SK-N-SH treated with all-trans-retinoic acid at 6 μM for 48 hours (cell line): ENCODE measurements at regions not wholly inside any gene's neighbourhood (a gene's known extent, or its start where the extent isn't known, plus 50 kb on each side); places are given as distances from the start of the nearest gene placed in this dataset.

ENCODE experiments used
- ATAC-seq: fragments of 200-7000 bp; cut with Tn5 transposase; 3 replicates; pipeline ENCODE4 v1.9.1; 2020; ENCODE audit warnings: mild to moderate bottlenecking, moderate library complexity
- ARNTL ChIP-seq: fragments of 450-650 bp; formaldehyde crosslinking; IDR thresholded peaks from 2 replicates; pipeline ENCODE4 v1.5.0; 2020; ENCODE audit warnings: low read depth, mild to moderate bottlenecking, moderate library complexity, borderline replicate concordance
- BACH2 ChIP-seq: fragments of 250-450 bp; sonication (Bioruptor Pico); IDR thresholded peaks from 2 replicates; pipeline ENCODE4 v1.9.0; 2021; ENCODE audit warnings: mild to moderate bottlenecking, borderline replicate concordance
- CSDC2 ChIP-seq: fragments of 250-450 bp; sonication (Bioruptor Pico); IDR thresholded peaks from 2 replicates; pipeline ENCODE4 v1.5.0; 2020; ENCODE audit warnings: mild to moderate bottlenecking, moderate library complexity
- ESRRG ChIP-seq: fragments of 250-450 bp; sonication (Bioruptor Pico); IDR thresholded peaks from 2 replicates; pipeline ENCODE4 v1.6.1; 2021; ENCODE audit warnings: mild to moderate bottlenecking
- ISL1 ChIP-seq: fragments of 250-450 bp; sonication (Bioruptor Pico); IDR thresholded peaks from 2 replicates; pipeline ENCODE4 v2.1.2; 2022; ENCODE audit warnings: mild to moderate bottlenecking, moderate library complexity
- OSR1 ChIP-seq: fragments of 250-450 bp; sonication (Bioruptor Pico); IDR thresholded peaks from 2 replicates; pipeline ENCODE4 v1.8.0; 2022; ENCODE audit warnings: moderate library complexity, mild to moderate bottlenecking, inconsistent platforms
- PPARA ChIP-seq: fragments of 250-450 bp; sonication (Bioruptor Pico); IDR thresholded peaks from 2 replicates; pipeline ENCODE4 v1.5.0; 2020; ENCODE audit warnings: mild to moderate bottlenecking, borderline replicate concordance
- RARB ChIP-seq: fragments of 250-450 bp; sonication (Bioruptor Pico); IDR thresholded peaks from 2 replicates; pipeline ENCODE4 v1.8.0; 2021; ENCODE audit warnings: mild to moderate bottlenecking, moderate library complexity
- SNAI2 ChIP-seq: fragments of 250-450 bp; sonication (Bioruptor Pico); IDR thresholded peaks from 2 replicates; pipeline ENCODE4 v1.5.0; 2020; ENCODE audit warnings: mild to moderate bottlenecking, moderate library complexity
- TCF4 ChIP-seq: fragments of 250-450 bp; sonication (Bioruptor Pico); IDR thresholded peaks from 2 replicates; pipeline ENCODE4 v1.8.0; 2021; ENCODE audit warnings: mild to moderate bottlenecking, moderate library complexity, borderline replicate concordance
- TOX ChIP-seq: fragments of 250-450 bp; sonication (Bioruptor Pico); IDR thresholded peaks from 2 replicates; pipeline ENCODE4 v1.8.0; 2021; ENCODE audit warnings: mild to moderate bottlenecking, moderate library complexity, borderline replicate concordance
- ZC3H10 ChIP-seq: fragments of 250-450 bp; sonication (Bioruptor Pico); IDR thresholded peaks from 2 replicates; pipeline ENCODE4 v1.5.1; 2021; ENCODE audit warnings: mild to moderate bottlenecking, moderate library complexity
- ZFP3 ChIP-seq: fragments of 250-450 bp; sonication (Bioruptor Pico); IDR thresholded peaks from 2 replicates; pipeline ENCODE4 v1.5.0; 2020; ENCODE audit warnings: mild to moderate bottlenecking, moderate library complexity
- ZFP30 ChIP-seq: fragments of 450-650 bp; formaldehyde crosslinking; IDR thresholded peaks from 2 replicates; pipeline ENCODE4 v1.5.0; 2022; ENCODE audit warnings: mild to moderate bottlenecking, moderate library complexity
- ZNF565 ChIP-seq: fragments of 450-650 bp; formaldehyde crosslinking; conservative IDR thresholded peaks from 2 replicates; pipeline ENCODE4 v1.5.0; 2020; ENCODE audit warnings: low read depth, mild to moderate bottlenecking, moderate library complexity
- ZNF70 ChIP-seq: fragments of 450-650 bp; formaldehyde crosslinking; IDR thresholded peaks from 2 replicates; pipeline ENCODE4 v1.5.0; 2020; ENCODE audit warnings: mild to moderate bottlenecking, moderate library complexity
- ZNF8 ChIP-seq: fragments of 450-650 bp; formaldehyde crosslinking; IDR thresholded peaks from 2 replicates; pipeline ENCODE4 v1.5.0; 2020; ENCODE audit warnings: mild to moderate bottlenecking, moderate library complexity
- TF ChIP-seq, protein P1 (sequence below): fragments of 250-450 bp; sonication (Bioruptor Pico); IDR thresholded peaks from 2 replicates; pipeline ENCODE4 v1.5.0; 2020; ENCODE audit warnings: mild to moderate bottlenecking, moderate library complexity
- TF ChIP-seq, protein P2 (sequence below): fragments of 250-450 bp; sonication (Bioruptor Pico); IDR thresholded peaks from 2 replicates; pipeline ENCODE4 v1.8.0; 2021; ENCODE audit warnings: low read depth, mild to moderate bottlenecking, moderate library complexity, borderline replicate concordance
- TF ChIP-seq, protein P3 (sequence below): fragments of 250-450 bp; sonication (Bioruptor Pico); IDR thresholded peaks from 2 replicates; pipeline ENCODE4 v1.5.1; 2020; ENCODE audit warnings: low read depth, mild to moderate bottlenecking, moderate library complexity
- TF ChIP-seq, protein P4 (sequence below): fragments of 250-450 bp; sonication (Bioruptor Pico); IDR thresholded peaks from 2 replicates; pipeline ENCODE4 v1.5.1; 2021; ENCODE audit warnings: mild to moderate bottlenecking, moderate library complexity

DNA sequence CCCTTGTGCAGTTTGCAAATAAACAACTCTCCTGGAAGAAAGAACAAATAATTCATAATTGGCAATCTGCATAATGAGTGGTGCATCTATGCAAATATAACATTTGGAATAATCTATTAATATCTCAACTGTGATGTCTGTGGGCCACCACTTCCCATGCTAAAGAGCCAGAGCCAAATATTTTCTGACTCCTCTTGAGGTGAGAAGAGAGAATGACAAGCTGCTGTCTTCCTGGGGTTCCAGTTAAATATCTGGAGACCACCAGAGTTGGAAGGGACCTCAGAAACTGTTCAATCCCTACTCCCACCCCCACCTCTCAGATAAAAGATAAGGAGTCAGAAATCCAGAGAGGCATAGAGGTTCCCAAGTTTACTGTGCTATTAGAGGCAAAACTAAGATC, 241.0 kb upstream of the SLC14A2 start:
- TF ChIP-seq CSDC2 (CRISPR knock-in tag) (no peak), ESRRG (CRISPR knock-in tag) (no peak), ZNF565 (CRISPR knock-in tag) (no peak), ZFP3 (CRISPR knock-in tag) (no peak), PPARA (CRISPR knock-in tag) (no peak), TCF4 (CRISPR knock-in tag) (no peak), ZNF8 (CRISPR knock-in tag) (no peak), ARNTL (CRISPR knock-in tag) (no peak), ISL1 (no peak), ZC3H10 (CRISPR knock-in tag) (no peak), BACH2 (no peak), SNAI2 (CRISPR knock-in tag) (no peak), RARB (CRISPR knock-in tag) (no peak), ZNF70 (no peak), OSR1 (CRISPR knock-in tag) (no peak), ZFP30 (CRISPR knock-in tag) (no peak)
- TF ChIP-seq, protein P1, sequence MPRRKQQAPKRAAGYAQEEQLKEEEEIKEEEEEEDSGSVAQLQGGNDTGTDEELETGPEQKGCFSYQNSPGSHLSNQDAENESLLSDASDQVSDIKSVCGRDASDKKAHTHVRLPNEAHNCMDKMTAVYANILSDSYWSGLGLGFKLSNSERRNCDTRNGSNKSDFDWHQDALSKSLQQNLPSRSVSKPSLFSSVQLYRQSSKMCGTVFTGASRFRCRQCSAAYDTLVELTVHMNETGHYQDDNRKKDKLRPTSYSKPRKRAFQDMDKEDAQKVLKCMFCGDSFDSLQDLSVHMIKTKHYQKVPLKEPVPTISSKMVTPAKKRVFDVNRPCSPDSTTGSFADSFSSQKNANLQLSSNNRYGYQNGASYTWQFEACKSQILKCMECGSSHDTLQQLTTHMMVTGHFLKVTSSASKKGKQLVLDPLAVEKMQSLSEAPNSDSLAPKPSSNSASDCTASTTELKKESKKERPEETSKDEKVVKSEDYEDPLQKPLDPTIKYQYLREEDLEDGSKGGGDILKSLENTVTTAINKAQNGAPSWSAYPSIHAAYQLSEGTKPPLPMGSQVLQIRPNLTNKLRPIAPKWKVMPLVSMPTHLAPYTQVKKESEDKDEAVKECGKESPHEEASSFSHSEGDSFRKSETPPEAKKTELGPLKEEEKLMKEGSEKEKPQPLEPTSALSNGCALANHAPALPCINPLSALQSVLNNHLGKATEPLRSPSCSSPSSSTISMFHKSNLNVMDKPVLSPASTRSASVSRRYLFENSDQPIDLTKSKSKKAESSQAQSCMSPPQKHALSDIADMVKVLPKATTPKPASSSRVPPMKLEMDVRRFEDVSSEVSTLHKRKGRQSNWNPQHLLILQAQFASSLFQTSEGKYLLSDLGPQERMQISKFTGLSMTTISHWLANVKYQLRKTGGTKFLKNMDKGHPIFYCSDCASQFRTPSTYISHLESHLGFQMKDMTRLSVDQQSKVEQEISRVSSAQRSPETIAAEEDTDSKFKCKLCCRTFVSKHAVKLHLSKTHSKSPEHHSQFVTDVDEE (CRISPR knock-in tag) = no peak
- TF ChIP-seq, protein P2, sequence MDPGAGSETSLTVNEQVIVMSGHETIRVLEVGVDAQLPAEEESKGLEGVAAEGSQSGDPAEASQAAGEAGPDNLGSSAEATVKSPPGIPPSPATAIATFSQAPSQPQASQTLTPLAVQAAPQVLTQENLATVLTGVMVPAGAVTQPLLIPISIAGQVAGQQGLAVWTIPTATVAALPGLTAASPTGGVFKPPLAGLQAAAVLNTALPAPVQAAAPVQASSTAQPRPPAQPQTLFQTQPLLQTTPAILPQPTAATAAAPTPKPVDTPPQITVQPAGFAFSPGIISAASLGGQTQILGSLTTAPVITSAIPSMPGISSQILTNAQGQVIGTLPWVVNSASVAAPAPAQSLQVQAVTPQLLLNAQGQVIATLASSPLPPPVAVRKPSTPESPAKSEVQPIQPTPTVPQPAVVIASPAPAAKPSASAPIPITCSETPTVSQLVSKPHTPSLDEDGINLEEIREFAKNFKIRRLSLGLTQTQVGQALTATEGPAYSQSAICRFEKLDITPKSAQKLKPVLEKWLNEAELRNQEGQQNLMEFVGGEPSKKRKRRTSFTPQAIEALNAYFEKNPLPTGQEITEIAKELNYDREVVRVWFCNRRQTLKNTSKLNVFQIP = no peak
- TF ChIP-seq, protein P3, sequence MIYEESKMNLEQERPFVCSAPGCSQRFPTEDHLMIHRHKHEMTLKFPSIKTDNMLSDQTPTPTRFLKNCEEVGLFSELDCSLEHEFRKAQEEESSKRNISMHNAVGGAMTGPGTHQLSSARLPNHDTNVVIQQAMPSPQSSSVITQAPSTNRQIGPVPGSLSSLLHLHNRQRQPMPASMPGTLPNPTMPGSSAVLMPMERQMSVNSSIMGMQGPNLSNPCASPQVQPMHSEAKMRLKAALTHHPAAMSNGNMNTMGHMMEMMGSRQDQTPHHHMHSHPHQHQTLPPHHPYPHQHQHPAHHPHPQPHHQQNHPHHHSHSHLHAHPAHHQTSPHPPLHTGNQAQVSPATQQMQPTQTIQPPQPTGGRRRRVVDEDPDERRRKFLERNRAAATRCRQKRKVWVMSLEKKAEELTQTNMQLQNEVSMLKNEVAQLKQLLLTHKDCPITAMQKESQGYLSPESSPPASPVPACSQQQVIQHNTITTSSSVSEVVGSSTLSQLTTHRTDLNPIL (CRISPR knock-in tag) = no peak
- no peak for ATAC-seq

DNA sequence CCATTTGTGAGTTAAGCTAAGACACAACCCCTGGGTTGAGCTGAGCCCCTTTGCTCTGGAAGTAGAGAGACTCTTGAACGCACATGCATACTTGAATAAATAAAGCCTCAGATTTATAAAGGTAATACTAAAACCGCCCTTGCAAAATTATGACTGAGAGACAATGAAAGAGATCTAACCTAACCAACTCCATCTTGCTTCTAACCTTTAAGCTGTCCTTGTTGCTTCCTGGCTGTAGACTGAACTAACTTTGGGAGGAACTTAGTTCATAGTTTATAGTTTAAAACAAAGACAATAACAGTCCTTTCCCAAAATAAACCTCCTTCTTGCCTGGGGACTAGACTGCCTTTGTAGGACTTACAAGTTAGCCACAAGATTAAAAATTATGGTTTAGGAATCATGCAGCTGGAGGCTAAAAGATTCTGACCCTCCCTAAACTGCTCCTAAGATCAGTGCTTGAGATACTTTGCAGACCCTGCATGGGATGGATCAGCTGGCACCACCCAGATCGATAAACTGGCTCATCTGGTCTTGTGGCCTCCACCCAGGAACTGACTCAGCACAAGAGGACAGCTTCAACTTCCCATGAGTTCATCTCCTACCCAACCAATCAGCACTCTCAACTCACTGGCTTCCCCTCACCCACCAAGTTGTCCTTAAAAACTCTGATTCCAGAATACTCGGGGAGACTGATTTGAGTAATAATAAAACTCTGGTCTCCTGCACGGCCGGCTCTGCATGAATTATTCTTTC, 240.2 kb upstream of the SLC14A2 start:
- no peak for ATAC-seq
- TF ChIP-seq ZC3H10 (CRISPR knock-in tag) = no peak
- TF ChIP-seq ZFP3 (CRISPR knock-in tag) = no peak
- no peak for TF ChIP-seq OSR1 (CRISPR knock-in tag)
- TF ChIP-seq RARB (CRISPR knock-in tag) = no peak
- TF ChIP-seq BACH2 = no peak
- no peak for TF ChIP-seq ISL1
- TF ChIP-seq ZFP30 (CRISPR knock-in tag) = no peak
- no peak for TF ChIP-seq PPARA (CRISPR knock-in tag)
- no peak for TF ChIP-seq ZNF8 (CRISPR knock-in tag)
- TF ChIP-seq, protein P2 = no peak
- TF ChIP-seq, protein P1 (CRISPR knock-in tag) = no peak
- no peak for TF ChIP-seq ZNF70
- TF ChIP-seq, protein P4, sequence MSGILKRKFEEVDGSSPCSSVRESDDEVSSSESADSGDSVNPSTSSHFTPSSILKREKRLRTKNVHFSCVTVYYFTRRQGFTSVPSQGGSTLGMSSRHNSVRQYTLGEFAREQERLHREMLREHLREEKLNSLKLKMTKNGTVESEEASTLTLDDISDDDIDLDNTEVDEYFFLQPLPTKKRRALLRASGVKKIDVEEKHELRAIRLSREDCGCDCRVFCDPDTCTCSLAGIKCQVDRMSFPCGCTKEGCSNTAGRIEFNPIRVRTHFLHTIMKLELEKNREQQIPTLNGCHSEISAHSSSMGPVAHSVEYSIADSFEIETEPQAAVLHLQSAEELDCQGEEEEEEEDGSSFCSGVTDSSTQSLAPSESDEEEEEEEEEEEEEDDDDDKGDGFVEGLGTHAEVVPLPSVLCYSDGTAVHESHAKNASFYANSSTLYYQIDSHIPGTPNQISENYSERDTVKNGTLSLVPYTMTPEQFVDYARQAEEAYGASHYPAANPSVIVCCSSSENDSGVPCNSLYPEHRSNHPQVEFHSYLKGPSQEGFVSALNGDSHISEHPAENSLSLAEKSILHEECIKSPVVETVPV (CRISPR knock-in tag) = no peak
- no peak for TF ChIP-seq SNAI2 (CRISPR knock-in tag)
- no peak for TF ChIP-seq TOX
